ENCODE measurements at regions not wholly inside any gene's neighbourhood (a gene's known extent, or its start where the extent isn't known, plus 50 kb on each side); places are given as distances from the start of the nearest gene placed in this dataset.

DNA sequence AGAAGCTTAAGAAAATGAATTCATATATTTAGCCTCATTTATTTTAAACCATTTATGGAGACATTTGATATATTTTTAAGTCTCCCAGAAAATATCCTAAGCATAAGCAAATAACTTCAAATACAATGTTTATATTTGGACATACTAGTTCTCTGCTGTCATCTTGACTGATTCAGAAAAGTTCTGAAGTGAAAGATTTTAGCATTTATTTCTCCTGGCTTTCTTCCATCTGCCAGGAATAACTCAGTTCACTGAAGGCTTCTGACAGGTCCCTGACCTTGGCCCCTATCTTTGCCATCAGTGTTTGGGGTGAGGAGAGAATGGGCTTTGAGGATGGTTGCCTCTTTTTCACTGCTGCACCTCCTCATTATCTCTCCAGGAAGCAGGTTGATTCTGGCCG lies 115.7 kb downstream of the SLIT2 start:
- no peak overlapping the region for H3K4me3 Mint-ChIP-seq
- no peaks in the 10 kb centered on the region for H3K36me3 Mint-ChIP-seq
- DNase-seq (ENCODE audit: low spot score) (no peak), ATAC-seq (no peak)
- H3K27me3 Mint-ChIP-seq = no peaks in the 10 kb centered on the region
- no peak overlapping the region for H3K27ac Mint-ChIP-seq
- peaks cover 6% of the 10 kb centered on the region for H3K9me3 Mint-ChIP-seq
- H3K4me1 Mint-ChIP-seq (ENCODE audit: low read depth in 2 of 2) = no peaks in the 10 kb centered on the region

DNA sequence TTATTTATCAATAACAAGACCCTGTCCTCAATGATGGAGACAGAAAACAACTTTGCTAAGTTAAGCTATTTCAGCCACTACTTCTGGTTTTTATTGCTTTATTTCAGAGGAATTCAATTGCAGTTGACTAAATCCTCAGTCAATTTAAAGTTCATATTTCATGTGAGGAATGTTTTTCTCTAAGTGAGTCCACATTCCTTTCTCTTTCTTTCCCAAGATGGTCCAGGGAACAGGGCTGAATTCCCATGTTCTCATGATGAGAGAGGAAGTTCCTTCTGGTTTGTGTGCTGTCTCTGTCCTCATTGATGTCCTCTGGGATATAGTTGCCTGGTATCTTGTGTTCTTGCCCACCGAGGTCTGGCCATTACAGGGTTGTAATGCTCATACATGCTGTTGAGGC lies 117.2 kb downstream of the SLIT2 start:
- H3K9me3 Mint-ChIP-seq = peaks cover 6% of the 10 kb centered on the region
- no peaks in the 10 kb centered on the region for H3K27me3 Mint-ChIP-seq
- H3K4me1 Mint-ChIP-seq (ENCODE audit: low read depth in 2 of 2) = no peaks in the 10 kb centered on the region
- H3K27ac Mint-ChIP-seq = no peak overlapping the region
- ATAC-seq (no peak), DNase-seq (ENCODE audit: low spot score) (no peak)
- H3K36me3 Mint-ChIP-seq = no peaks in the 10 kb centered on the region
- H3K4me3 Mint-ChIP-seq = no peak overlapping the region

DNA sequence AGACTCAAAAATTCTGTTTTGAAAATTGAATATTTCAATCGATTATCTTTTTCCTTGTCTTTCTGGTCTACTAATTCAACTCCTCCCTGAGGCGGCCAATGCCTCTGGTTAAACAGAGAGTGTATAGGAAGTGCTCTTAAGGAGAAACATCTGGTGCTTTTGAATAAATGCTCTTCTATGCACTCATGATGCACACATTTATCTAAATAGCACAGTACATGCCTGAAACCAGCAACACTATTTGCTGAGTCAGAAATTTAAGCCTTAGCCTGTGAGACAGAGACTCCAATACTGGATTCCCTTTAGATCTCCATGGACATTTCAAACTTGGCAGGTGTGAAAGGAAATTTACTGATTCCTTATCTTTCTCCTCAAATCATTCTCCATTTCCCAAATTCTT lies 118.6 kb downstream of the SLIT2 start:
- H3K4me3 Mint-ChIP-seq = no peak overlapping the region
- H3K9me3 Mint-ChIP-seq = peaks cover 6% of the 10 kb centered on the region
- no peak overlapping the region for H3K27ac Mint-ChIP-seq
- H3K27me3 Mint-ChIP-seq = no peaks in the 10 kb centered on the region
- no peaks in the 10 kb centered on the region for H3K4me1 Mint-ChIP-seq (ENCODE audit: low read depth in 2 of 2)
- DNase-seq (ENCODE audit: low spot score) = no peak
- ATAC-seq = no peak
- H3K36me3 Mint-ChIP-seq = no peaks in the 10 kb centered on the region

DNA sequence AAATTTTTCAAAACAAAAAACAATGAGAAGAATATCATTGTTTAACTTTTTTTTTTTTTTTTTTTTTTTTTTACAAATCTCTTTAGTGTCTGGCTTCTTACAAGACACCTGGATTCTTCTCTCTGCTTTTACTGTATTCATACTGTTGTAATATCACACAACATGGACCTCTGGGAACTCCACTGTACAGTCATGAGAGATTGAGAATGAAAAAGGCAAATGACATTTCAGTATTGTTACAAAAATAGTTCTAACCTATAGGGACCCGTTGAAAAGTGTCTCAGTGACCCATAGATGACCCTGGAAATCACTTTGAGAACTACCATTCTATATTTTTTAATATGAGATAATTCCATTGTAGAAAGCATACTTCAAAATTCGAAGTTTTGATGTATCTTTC lies 124.4 kb downstream of the SLIT2 start:
- Mint-ChIP-seq H3K9me3 (peaks cover 2% of the 10 kb centered on the region), H3K27ac (no peak overlapping the region), H3K36me3 (no peaks in the 10 kb centered on the region), H3K27me3 (no peaks in the 10 kb centered on the region), H3K4me1 (ENCODE audit: low read depth in 2 of 2) (no peaks in the 10 kb centered on the region), H3K4me3 (no peak overlapping the region)
- no peak for ATAC-seq
- DNase-seq (ENCODE audit: low spot score) = no peak

DNA sequence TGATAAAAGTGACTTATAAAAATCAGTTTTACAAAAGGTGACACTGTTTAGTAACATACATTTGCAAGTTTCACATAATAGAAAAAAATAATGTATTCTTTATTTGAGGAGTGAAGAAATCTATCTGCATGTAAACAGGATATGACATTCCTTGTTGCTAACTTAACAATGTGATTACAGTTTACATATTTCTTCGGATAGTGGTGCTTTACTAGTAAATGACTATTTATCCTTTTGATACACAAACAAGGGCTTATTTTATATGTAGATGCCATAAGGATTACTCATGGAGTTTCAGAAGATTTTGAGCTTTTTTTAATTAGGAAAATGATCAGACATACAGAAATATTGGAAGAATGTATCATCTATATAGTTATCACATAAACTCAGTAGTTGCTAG lies 126.5 kb downstream of the SLIT2 start:
- no peak for ATAC-seq
- Mint-ChIP-seq H3K4me1 (ENCODE audit: low read depth in 2 of 2) (no peaks in the 10 kb centered on the region), H3K9me3 (no peaks in the 10 kb centered on the region), H3K27ac (no peak overlapping the region), H3K36me3 (no peaks in the 10 kb centered on the region), H3K27me3 (no peaks in the 10 kb centered on the region), H3K4me3 (no peak overlapping the region)
- DNase-seq (ENCODE audit: low spot score) = no peak

DNA sequence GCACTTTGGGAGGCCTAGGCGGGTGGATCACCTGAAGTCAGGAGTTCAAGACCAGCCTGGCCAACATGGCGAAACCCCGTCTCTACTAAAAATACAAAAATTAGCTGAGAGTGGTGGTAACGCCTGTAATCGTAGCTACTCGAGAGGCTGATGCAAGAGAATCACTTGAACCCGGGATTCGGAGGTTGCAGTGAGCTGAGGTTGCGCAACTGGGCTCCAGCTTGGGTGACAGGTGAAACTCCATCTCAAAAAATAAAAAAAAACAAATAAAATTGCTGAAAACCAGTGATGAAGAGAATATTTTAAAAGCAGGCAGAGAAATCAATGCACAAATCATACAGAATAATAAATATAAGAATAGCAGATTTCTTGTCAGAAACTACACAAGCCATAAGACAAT lies 129.3 kb downstream of the SLIT2 start:
- Mint-ChIP-seq H3K4me1 (ENCODE audit: low read depth in 2 of 2) (no peaks in the 10 kb centered on the region), H3K9me3 (no peaks in the 10 kb centered on the region)

DNA sequence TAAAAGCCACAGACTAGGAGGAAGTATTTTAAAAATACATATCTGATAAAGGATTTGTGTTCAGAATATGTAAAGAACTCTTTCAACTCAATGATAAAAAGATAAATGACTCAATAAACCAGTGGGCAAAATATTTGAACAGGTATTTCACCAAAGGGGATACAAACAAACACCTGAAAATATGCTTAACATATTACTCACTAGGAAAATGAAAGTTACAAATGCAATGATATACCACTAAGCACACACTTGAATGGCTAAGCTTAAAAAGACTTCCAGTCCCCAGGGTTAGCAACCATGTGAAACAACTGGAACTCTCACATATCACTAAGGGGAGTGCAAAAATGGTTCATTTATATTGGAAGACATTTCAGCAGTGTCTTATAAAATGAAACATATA lies 131.6 kb downstream of the SLIT2 start:
- no peaks in the 10 kb centered on the region for H3K27me3 Mint-ChIP-seq
- H3K36me3 Mint-ChIP-seq = no peaks in the 10 kb centered on the region
- H3K27ac Mint-ChIP-seq = no peak overlapping the region
- ATAC-seq = no peak
- H3K9me3 Mint-ChIP-seq = no peaks in the 10 kb centered on the region
- no peaks in the 10 kb centered on the region for H3K4me1 Mint-ChIP-seq (ENCODE audit: low read depth in 2 of 2)
- H3K4me3 Mint-ChIP-seq = no peak overlapping the region
- DNase-seq (ENCODE audit: low spot score) = no peak

More for the DNA sequence above, 129.3 kb downstream of the SLIT2 start:
- no peak for ATAC-seq
- DNase-seq (ENCODE audit: low spot score) = no peak
- no peaks in the 10 kb centered on the region for H3K27me3 Mint-ChIP-seq
- H3K4me3 Mint-ChIP-seq = no peak overlapping the region
- H3K27ac Mint-ChIP-seq = no peak overlapping the region
- H3K36me3 Mint-ChIP-seq = no peaks in the 10 kb centered on the region

DNA sequence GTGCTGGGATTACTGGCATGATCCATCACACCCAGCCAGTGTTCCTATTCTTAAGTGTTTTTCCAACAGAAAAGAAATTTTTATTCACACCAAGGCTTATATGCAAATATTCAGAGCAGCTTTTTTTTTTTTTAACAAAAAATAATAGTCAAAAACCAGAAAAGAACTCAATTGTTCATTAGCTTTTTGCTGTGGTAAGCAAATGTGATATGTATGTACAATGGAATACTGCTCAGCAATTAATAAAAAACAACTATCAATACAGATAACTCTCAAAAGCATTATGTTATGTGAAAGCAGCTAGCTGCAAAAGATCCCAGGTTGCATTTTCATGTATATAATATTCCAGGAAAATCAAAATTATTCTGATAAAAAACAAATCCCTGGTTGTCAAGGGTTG lies 132.3 kb downstream of the SLIT2 start:
- Mint-ChIP-seq H3K4me3 (no peak overlapping the region), H3K9me3 (no peaks in the 10 kb centered on the region), H3K36me3 (no peaks in the 10 kb centered on the region), H3K4me1 (ENCODE audit: low read depth in 2 of 2) (no peaks in the 10 kb centered on the region), H3K27ac (no peak overlapping the region), H3K27me3 (no peaks in the 10 kb centered on the region)
- ATAC-seq (no peak), DNase-seq (ENCODE audit: low spot score) (no peak)

DNA sequence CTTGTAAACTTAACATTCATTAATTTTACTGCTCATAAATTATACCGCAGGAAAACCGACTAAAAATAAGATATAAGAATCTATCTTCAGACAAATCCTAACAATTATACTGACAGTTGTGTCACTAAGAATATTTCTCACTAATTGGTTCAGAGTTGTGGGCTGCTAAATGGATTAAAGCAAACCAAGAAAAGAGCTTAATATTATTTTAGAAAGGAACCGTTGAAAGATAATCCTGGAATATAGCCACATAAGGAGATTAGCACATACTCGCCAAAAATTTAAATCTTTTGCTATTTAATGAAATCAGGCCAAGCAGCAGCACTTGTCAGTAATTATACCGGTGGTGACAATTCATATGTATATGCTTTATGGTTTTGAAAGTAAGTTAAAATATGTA lies 132.8 kb downstream of the SLIT2 start:
- DNase-seq (ENCODE audit: low spot score) (no peak), ATAC-seq (no peak)
- Mint-ChIP-seq H3K36me3 (no peaks in the 10 kb centered on the region), H3K4me1 (ENCODE audit: low read depth in 2 of 2) (no peaks in the 10 kb centered on the region), H3K27ac (no peak overlapping the region), H3K4me3 (no peak overlapping the region), H3K27me3 (no peaks in the 10 kb centered on the region), H3K9me3 (no peaks in the 10 kb centered on the region)

DNA sequence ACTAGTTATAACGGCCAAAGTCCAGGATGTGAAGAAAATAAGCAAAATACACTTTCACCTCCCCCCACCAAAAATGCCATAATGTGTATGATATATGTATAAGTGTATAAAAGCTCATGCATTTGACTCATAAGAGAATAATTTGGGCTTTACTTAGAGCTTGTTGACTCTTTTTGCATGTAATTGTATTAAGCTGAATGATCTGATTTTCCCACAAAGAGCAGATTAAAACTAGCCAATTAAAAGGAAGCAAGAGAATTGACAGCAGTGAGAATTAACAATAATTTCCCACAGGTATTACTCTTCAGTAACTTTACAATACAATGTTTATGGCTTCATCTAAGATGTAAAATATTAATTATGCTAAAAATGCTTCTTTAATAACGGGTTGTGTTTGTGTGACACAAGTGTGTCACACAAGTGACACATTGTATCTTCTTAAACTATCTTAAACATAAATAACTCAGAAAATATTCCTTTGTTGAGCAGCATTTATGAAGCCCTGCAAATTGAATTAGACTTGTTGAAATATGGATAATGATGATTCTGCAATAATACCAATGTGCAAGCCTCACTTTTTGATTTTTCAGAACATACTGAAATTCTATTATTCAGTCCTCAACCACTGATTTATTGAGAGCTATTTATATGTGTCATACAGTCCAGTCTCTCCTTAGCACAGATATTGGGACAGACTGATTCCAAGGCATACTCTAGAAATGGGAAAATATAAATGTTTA lies 134.5 kb downstream of the SLIT2 start:
- H3K4me1 Mint-ChIP-seq (ENCODE audit: low read depth in 2 of 2) = no peaks in the 10 kb centered on the region
- DNase-seq (ENCODE audit: low spot score) (no peak), ATAC-seq (no peak)

DNA sequence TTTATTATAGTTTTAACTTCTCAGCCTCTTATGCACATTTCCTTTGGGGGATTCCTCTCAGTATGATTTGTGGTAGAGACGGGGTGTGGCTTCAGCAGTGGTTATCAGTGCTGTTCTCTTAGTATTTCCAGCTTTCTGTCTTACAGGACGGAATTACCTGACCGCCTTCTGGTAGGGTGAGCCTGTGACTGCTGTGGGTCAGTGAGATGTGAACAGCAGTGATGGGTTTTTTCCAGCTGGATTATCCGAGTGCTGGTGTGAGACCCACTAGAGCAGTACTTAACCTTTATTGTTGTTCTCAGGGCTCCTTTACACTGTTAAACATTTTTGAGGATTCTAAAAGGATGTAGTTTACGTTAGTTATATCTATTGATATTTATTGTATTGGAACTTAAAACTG lies 135.2 kb downstream of the SLIT2 start:
- Mint-ChIP-seq H3K4me3 (no peak overlapping the region), H3K9me3 (no peaks in the 10 kb centered on the region)
- no peak for ATAC-seq

More for the DNA sequence above, 134.5 kb downstream of the SLIT2 start:
- H3K4me3 Mint-ChIP-seq = no peak overlapping the region
- no peak overlapping the region for H3K27ac Mint-ChIP-seq
- no peaks in the 10 kb centered on the region for H3K27me3 Mint-ChIP-seq
- H3K9me3 Mint-ChIP-seq = no peaks in the 10 kb centered on the region
- no peaks in the 10 kb centered on the region for H3K36me3 Mint-ChIP-seq

DNA sequence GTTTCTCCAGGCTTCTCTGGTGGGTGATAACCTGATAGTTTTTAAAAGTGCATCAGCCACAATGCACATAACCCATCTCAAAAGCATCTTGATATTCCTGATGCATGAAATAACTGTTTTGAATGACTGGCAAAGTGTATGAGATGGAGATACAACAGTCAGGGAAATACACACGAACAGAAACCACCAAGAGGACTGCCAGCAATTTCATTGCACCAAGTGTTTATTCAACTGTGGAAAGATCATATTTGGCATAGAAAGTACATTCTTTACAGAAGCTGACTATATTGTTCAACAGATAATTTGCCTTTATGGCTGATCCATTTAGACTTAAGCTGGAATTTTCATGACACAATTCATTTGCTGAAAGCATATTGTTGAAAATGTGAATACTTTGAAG lies 139.5 kb downstream of the SLIT2 start:
- Mint-ChIP-seq H3K27me3 (no peaks in the 10 kb centered on the region), H3K27ac (no peak overlapping the region), H3K36me3 (no peaks in the 10 kb centered on the region), H3K4me1 (ENCODE audit: low read depth in 2 of 2) (no peaks in the 10 kb centered on the region), H3K4me3 (no peak overlapping the region), H3K9me3 (no peaks in the 10 kb centered on the region)
- DNase-seq (ENCODE audit: low spot score) (no peak), ATAC-seq (no peak)

More for the DNA sequence above, 135.2 kb downstream of the SLIT2 start:
- no peak for DNase-seq (ENCODE audit: low spot score)
- Mint-ChIP-seq H3K27me3 (no peaks in the 10 kb centered on the region), H3K4me1 (ENCODE audit: low read depth in 2 of 2) (no peaks in the 10 kb centered on the region), H3K27ac (no peak overlapping the region), H3K36me3 (no peaks in the 10 kb centered on the region)

DNA sequence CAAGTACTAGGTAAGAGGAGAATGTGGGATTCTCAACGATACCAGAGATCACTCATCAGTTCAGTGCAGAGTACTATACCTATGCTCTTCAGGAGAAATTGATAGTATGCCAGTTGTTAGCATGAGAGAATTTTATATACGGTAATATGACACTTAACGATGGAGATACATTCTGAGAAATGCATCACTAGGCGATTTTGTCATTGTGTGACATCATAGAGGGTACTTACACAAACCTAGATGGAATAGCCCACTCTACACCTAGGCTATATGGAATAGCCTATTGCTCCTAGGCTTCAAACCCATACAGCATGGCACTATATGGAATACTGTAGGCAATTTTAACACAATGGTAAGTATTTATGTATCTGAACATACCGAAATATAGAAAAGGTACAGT lies 140.2 kb downstream of the SLIT2 start:
- H3K4me1 Mint-ChIP-seq (ENCODE audit: low read depth in 2 of 2) = no peaks in the 10 kb centered on the region
- no peak for ATAC-seq
- H3K36me3 Mint-ChIP-seq = no peaks in the 10 kb centered on the region
- no peak overlapping the region for H3K27ac Mint-ChIP-seq
- no peak for DNase-seq (ENCODE audit: low spot score)
- H3K4me3 Mint-ChIP-seq = no peak overlapping the region
- no peaks in the 10 kb centered on the region for H3K27me3 Mint-ChIP-seq
- no peaks in the 10 kb centered on the region for H3K9me3 Mint-ChIP-seq

DNA sequence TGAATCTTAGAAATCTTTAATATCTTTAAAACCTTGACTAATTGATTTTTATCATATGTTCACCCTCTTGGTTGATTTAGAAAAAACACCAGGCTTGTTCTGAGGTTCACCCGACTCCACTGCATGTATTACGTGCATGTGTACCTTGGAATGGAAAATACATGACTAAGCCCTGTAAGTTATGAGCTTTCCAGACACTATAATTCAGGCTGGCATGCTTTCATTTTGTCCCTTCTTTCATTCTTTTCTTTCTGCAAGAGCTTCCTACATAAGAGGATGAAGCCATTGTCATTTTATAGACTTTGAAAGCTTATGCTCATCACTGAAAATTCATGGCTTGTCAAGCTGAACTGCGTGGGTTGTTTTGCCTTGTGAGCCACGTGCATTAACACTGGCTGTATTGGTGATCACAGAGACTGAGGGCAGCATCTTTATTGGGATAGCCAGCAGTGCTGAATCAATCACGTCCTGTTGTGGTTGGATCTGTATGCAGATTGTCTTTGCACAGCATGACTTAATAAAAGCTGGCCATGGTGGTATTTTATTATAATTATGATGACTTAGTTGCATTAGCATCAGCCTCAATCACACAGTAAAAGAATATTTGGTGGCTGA lies 141.9 kb downstream of the SLIT2 start:
- Mint-ChIP-seq H3K9me3 (no peaks in the 10 kb centered on the region), H3K27ac (no peak overlapping the region), H3K4me1 (ENCODE audit: low read depth in 2 of 2) (no peaks in the 10 kb centered on the region), H3K36me3 (no peaks in the 10 kb centered on the region), H3K4me3 (no peak overlapping the region), H3K27me3 (peaks cover 0 to 6% of the 10 kb centered on the region in 2 donors)
- ATAC-seq (no peak), DNase-seq (ENCODE audit: low spot score) (no peak)

DNA sequence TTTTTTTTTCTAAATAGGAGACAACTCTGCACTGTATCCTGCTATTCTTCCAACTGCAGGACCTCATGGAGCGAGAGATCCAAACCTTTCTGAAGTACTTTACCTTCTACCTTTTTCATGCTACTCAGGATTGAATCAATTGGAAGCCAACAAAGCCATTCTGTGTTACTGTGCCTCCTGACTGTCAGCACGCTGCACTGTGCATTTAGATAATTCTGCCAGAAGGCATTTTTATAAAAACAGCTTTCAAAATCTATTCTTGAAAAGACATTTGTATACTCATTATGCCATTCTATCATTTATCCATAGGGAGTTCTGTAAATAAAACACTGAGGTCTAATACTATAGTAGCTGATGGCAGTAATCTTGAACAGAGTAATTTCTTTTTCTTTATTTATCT lies 142.8 kb downstream of the SLIT2 start:
- DNase-seq (ENCODE audit: low spot score) (no peak), ATAC-seq (no peak)
- Mint-ChIP-seq H3K27ac (no peak overlapping the region), H3K27me3 (peaks cover 0 to 6% of the 10 kb centered on the region in 2 donors), H3K4me3 (no peak overlapping the region), H3K36me3 (no peaks in the 10 kb centered on the region), H3K9me3 (no peaks in the 10 kb centered on the region), H3K4me1 (ENCODE audit: low read depth in 2 of 2) (no peaks in the 10 kb centered on the region)
